ENCODE measurements at regions not wholly inside any gene's neighbourhood (a gene's known extent, or its start where the extent isn't known, plus 50 kb on each side); places are given as distances from the start of the nearest gene placed in this dataset.

GRCh38 chr14:34214961-34215360 lies 247.1 kb downstream of the SPTSSA start:
- peaks cover 2% of the 10 kb centered on the region for H3K4me1 Mint-ChIP-seq (ENCODE audit: low read depth)
- peaks cover 2% of the 10 kb centered on the region for H3K27me3 Mint-ChIP-seq
- no peak for TF ChIP-seq CTCF (IDR thresholded peaks at IDR 0.05; ENCODE audit: unreplicated experiment)
- H3K9me3 Mint-ChIP-seq (ENCODE audit: low read depth), result peaks cover 4% of the 10 kb centered on the region
- no peak overlapping the region for H3K27ac Mint-ChIP-seq
- H3K4me3 Mint-ChIP-seq (ENCODE audit: low read depth), result no peak overlapping the region
- no peak for DNase-seq (ENCODE audit: low spot score, unreplicated experiment)
- H3K36me3 Mint-ChIP-seq (ENCODE audit: insufficient read depth), result no peaks in the 10 kb centered on the region

GRCh38 chr14:34213332-34213731 lies 248.7 kb downstream of the SPTSSA start:
- TF ChIP-seq CTCF (IDR thresholded peaks at IDR 0.05; ENCODE audit: unreplicated experiment), result no peak
- Mint-ChIP-seq H3K27ac (no peak overlapping the region), H3K4me3 (ENCODE audit: low read depth) (no peak overlapping the region), H3K9me3 (ENCODE audit: low read depth) (peaks cover 4% of the 10 kb centered on the region), H3K4me1 (ENCODE audit: low read depth) (peaks cover 5% of the 10 kb centered on the region), H3K36me3 (ENCODE audit: insufficient read depth) (no peaks in the 10 kb centered on the region), H3K27me3 (peaks cover 2% of the 10 kb centered on the region)
- DNase-seq (ENCODE audit: low spot score, unreplicated experiment), result no peak

GRCh38 chr14:34212172-34212929 lies 249.7 kb downstream of the SPTSSA start:
- no peaks in the 10 kb centered on the region for H3K36me3 Mint-ChIP-seq (ENCODE audit: insufficient read depth)
- H3K9me3 Mint-ChIP-seq (ENCODE audit: low read depth), result no peaks in the 10 kb centered on the region
- H3K4me1 Mint-ChIP-seq (ENCODE audit: low read depth), result peaks cover 5% of the 10 kb centered on the region
- H3K27me3 Mint-ChIP-seq, result peaks cover 2% of the 10 kb centered on the region
- no peak for DNase-seq (ENCODE audit: low spot score, unreplicated experiment)
- TF ChIP-seq CTCF (IDR thresholded peaks at IDR 0.05; ENCODE audit: unreplicated experiment), result no peak
- H3K27ac Mint-ChIP-seq, result no peak overlapping the region
- no peak overlapping the region for H3K4me3 Mint-ChIP-seq (ENCODE audit: low read depth)

- TF ChIP-seq CTCF (IDR thresholded peaks at IDR 0.05; ENCODE audit: unreplicated experiment), result no peak
- H3K4me3 Mint-ChIP-seq (ENCODE audit: low read depth), result no peak overlapping the region
Measured at GRCh38 chr14:34211732-34212131, 250.3 kb downstream of the SPTSSA start.

GRCh38 chr14:34208532-34208931 lies 253.5 kb downstream of the SPTSSA start:
- Mint-ChIP-seq H3K4me1 (ENCODE audit: low read depth) (peaks cover 5% of the 10 kb centered on the region), H3K36me3 (ENCODE audit: insufficient read depth) (no peaks in the 10 kb centered on the region), H3K9me3 (ENCODE audit: low read depth) (no peaks in the 10 kb centered on the region), H3K27me3 (no peaks in the 10 kb centered on the region), H3K4me3 (ENCODE audit: low read depth) (no peak overlapping the region), H3K27ac (no peak overlapping the region)
- no peak for TF ChIP-seq CTCF (IDR thresholded peaks at IDR 0.05; ENCODE audit: unreplicated experiment)
- DNase-seq (ENCODE audit: low spot score, unreplicated experiment), result no peak

More at GRCh38 chr14:34211732-34212131, 250.3 kb downstream of the SPTSSA start:
- Mint-ChIP-seq H3K36me3 (ENCODE audit: insufficient read depth) (no peaks in the 10 kb centered on the region), H3K27me3 (peaks cover 2% of the 10 kb centered on the region), H3K9me3 (ENCODE audit: low read depth) (no peaks in the 10 kb centered on the region), H3K27ac (no peak overlapping the region), H3K4me1 (ENCODE audit: low read depth) (peaks cover 5% of the 10 kb centered on the region)
- DNase-seq (ENCODE audit: low spot score, unreplicated experiment), result no peak
